DOHH2 (cell line): ENCODE measurements at regions not wholly inside any gene's neighbourhood (a gene's known extent, or its start where the extent isn't known, plus 50 kb on each side); places are given as distances from the start of the nearest gene placed in this dataset.

Experiments
- H3F3A ChIP-seq: fragments of 200-600 bp; sonication (generic), shearing (Covaris generic); 2 replicates; pipeline ENCODE4 v1.6.0; 2016; ENCODE audit warnings: antibody characterized with exemption, mild to moderate bottlenecking; ENCODE audit not compliant: control insufficient read depth, insufficient read depth
- H3K27ac ChIP-seq: fragments of 200-600 bp; sonication (generic); 2 replicates; pipeline ENCODE4 v1.5.1; 2014; ENCODE audit warnings: low read depth, mild to moderate bottlenecking, low read length, moderate library complexity
- H3K27me3 ChIP-seq: fragments of 200-600 bp; sonication (generic); 2 replicates; pipeline ENCODE4 v1.6.1; 2014; ENCODE audit warnings: mild to moderate bottlenecking, low read length, mixed read lengths; ENCODE audit not compliant: control insufficient read depth
- H3K36me3 ChIP-seq: fragments of 200-600 bp; sonication (generic); 2 replicates; pipeline ENCODE4 v1.6.1; 2014; ENCODE audit warnings: mild to moderate bottlenecking, low read length, moderate library complexity, mixed read lengths; ENCODE audit not compliant: control insufficient read depth
- H3K4me1 ChIP-seq: fragments of 200-600 bp; sonication (generic); 2 replicates; pipeline ENCODE4 v1.6.1; 2014; ENCODE audit warnings: mild to moderate bottlenecking, low read length, mixed read lengths; ENCODE audit not compliant: control insufficient read depth
- H3K4me2 ChIP-seq: fragments of 200-600 bp; sonication (generic); 2 replicates; pipeline ENCODE4 v1.6.0; 2014; ENCODE audit warnings: mild to moderate bottlenecking, low read length, moderate library complexity
- H3K4me3 ChIP-seq: fragments of 200-600 bp; sonication (generic); 2 replicates; pipeline ENCODE4 v1.5.1; 2014; ENCODE audit warnings: mild to moderate bottlenecking, low read length, mixed read lengths
- H3K79me2 ChIP-seq: fragments of 200-600 bp; sonication (generic); 2 replicates; pipeline ENCODE4 v1.6.1; 2014; ENCODE audit warnings: mild to moderate bottlenecking, low read length, mixed read lengths; ENCODE audit not compliant: control insufficient read depth
- H3K9me2 ChIP-seq: fragments of 200-600 bp; sonication (generic); replicated peaks from 2 replicates; pipeline ENCODE4 v1.6.1; 2014; ENCODE audit warnings: mild to moderate bottlenecking, low read length, mixed read lengths; ENCODE audit not compliant: control insufficient read depth
- H3K9me3 ChIP-seq: fragments of 200-600 bp; sonication (generic); 2 replicates; pipeline ENCODE4 v1.6.1; 2014; ENCODE audit warnings: antibody characterized with exemption, low read length, mixed read lengths; ENCODE audit not compliant: control insufficient read depth, insufficient read depth
- H4K20me1 ChIP-seq: fragments of 200-600 bp; sonication (generic); 2 replicates; pipeline ENCODE4 v1.6.0; 2014; ENCODE audit warnings: low read depth, mild to moderate bottlenecking, antibody characterized with exemption, low read length, moderate library complexity; ENCODE audit not compliant: control insufficient read depth, insufficient read depth
- CTCF ChIP-seq: fragments of 200-600 bp; sonication (generic); IDR thresholded peaks from one replicate; pipeline ENCODE4 v1.5.1; 2014; ENCODE audit warnings: antibody characterized with exemption, mild to moderate bottlenecking, low read depth, low read length; ENCODE audit not compliant: poor library complexity, severe bottlenecking
- EZH2phosphoT487 ChIP-seq: fragments of 200-600 bp; sonication (generic); IDR thresholded peaks from 2 replicates; pipeline ENCODE4 v1.6.1; 2017; ENCODE audit warnings: borderline replicate concordance, mild to moderate bottlenecking, antibody characterized with exemption, low read length, moderate library complexity, mixed read lengths

GRCh38 chr19:29268721-29269393, 55.9 kb upstream of the UQCRFS1 start:
- Histone ChIP-seq H3K9me3 (no peaks in the 10 kb centered on the region), H3K4me1 (no peaks in the 10 kb centered on the region), H4K20me1 (no peaks in the 10 kb centered on the region)

GRCh38 chr19:29269641-29270040, 56.7 kb upstream of the UQCRFS1 start:
- Histone ChIP-seq H3K27ac (no peak overlapping the region), H3F3A (no peaks in the 10 kb centered on the region), H3K79me2 (no peaks in the 10 kb centered on the region), H3K9me3 (no peaks in the 10 kb centered on the region), H3K36me3 (no peaks in the 10 kb centered on the region), H3K4me2 (no peak overlapping the region), H3K4me1 (no peaks in the 10 kb centered on the region), H4K20me1 (no peaks in the 10 kb centered on the region), H3K4me3 (no peak overlapping the region), H3K9me2 (no peaks in the 10 kb centered on the region), H3K27me3 (no peaks in the 10 kb centered on the region)
- no peak for TF ChIP-seq CTCF
- TF ChIP-seq EZH2phosphoT487 = no peak

More at GRCh38 chr19:29268721-29269393, 55.9 kb upstream of the UQCRFS1 start:
- Histone ChIP-seq H3K27me3 (no peaks in the 10 kb centered on the region), H3K4me2 (no peak overlapping the region), H3K36me3 (no peaks in the 10 kb centered on the region), H3F3A (no peaks in the 10 kb centered on the region), H3K79me2 (no peaks in the 10 kb centered on the region), H3K9me2 (no peaks in the 10 kb centered on the region), H3K27ac (no peak overlapping the region), H3K4me3 (no peak overlapping the region)
- TF ChIP-seq CTCF (no peak), EZH2phosphoT487 (no peak)

DNA sequence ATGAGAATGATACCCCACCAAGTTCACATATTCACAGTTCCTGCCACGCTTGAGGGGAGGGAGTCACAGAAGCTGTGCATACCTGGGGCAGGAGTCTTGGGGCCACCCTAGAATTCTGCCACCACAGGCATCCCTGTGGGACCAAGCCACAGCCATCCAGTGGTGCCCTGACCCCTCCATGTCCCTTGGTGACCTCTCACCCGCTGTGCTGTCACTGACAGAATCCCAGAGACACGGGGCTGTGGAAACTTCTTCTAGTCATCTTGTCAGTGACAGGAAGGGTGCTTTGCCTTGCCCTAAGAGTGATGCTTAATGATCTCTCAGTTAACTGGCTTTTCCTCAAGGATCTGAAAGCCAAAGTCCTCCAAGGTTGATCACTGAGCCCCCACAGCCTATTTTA, 58.4 kb upstream of the UQCRFS1 start:
- Histone ChIP-seq H4K20me1 (no peaks in the 10 kb centered on the region), H3K36me3 (no peaks in the 10 kb centered on the region), H3K4me1 (no peaks in the 10 kb centered on the region), H3K9me3 (no peaks in the 10 kb centered on the region), H3K79me2 (no peaks in the 10 kb centered on the region), H3F3A (no peaks in the 10 kb centered on the region), H3K9me2 (no peaks in the 10 kb centered on the region), H3K4me3 (no peak overlapping the region), H3K27ac (no peak overlapping the region), H3K4me2 (no peak overlapping the region), H3K27me3 (no peaks in the 10 kb centered on the region)
- no peak for TF ChIP-seq EZH2phosphoT487
- no peak for TF ChIP-seq CTCF
